HG02610 (cell line): ENCODE measurements at regions not wholly inside any gene's neighbourhood (a gene's known extent, or its start where the extent isn't known, plus 50 kb on each side); places are given as distances from the start of the nearest gene placed in this dataset.
A peak's percentile ranks its signal among the peaks of the same experiment; 100 is the strongest.
"Not testable (repeated sequence)": the region's sequence is repeated elsewhere in the genome, so short reads cannot be mapped to it uniquely, and the experiment has no call there.

Experiments
- ATAC-seq: cut with Tn5 transposase; IDR thresholded peaks from one replicate; pipeline ENCODE4 v1.9.1; 2021; ENCODE audit warnings: mild to moderate bottlenecking, moderate library complexity; ENCODE audit not compliant: unreplicated experiment

DNA sequence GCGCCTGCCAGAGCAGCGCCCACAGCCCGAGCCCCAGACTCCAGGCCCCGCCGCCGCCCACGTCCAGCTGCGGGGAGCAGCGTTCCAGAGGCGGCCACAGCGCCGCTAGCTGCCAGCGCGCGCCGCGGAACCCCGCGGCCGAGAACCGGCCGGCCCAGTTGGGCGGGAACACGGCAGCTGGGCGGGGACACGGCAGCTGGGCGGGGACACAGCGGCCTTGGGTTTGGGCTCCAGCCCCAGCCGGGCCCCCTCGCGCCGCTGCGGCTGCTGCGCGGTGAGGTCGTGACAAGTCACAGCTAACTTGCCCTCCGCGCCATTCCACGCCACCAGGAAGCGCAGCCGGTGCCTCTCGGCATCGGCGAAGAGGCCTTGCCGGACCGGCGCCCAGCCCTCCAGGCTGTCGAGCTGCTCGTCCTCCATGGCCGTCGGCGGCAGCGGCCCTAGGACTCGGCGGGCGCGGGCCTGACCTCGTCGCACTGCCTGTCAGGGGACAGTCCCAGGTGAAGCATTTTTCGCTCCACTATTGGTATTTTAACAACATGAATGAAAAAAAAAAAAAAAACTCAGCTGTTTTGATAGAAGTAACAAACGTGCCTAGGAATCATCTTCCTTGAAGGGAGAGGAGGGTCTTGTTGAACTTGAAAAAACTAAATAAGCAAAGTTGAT is 56.6 kb upstream of the GOLGA8N start:
- ATAC-seq = peak; percentile 90

GRCh38 chr15:32536057-32536493 is 57.2 kb upstream of the GOLGA8N start:
- peak; percentile 26 for ATAC-seq

- ATAC-seq = peak; percentile 53
Observed at GRCh38 chr15:32535150-32535898, 57.9 kb upstream of the GOLGA8N start.

GRCh38 chr15:32522900-32523299 is 67.5 kb upstream of the GOLGA8O start:
- ATAC-seq = not testable (repeated sequence)

GRCh38 chr15:32522421-32522820 is 67.0 kb upstream of the GOLGA8O start:
- not testable (repeated sequence) for ATAC-seq

GRCh38 chr15:32518976-32519375 is 63.5 kb upstream of the GOLGA8O start:
- ATAC-seq = not testable (repeated sequence)

GRCh38 chr15:32518013-32518412 is 62.6 kb upstream of the GOLGA8O start:
- not testable (repeated sequence) for ATAC-seq

DNA sequence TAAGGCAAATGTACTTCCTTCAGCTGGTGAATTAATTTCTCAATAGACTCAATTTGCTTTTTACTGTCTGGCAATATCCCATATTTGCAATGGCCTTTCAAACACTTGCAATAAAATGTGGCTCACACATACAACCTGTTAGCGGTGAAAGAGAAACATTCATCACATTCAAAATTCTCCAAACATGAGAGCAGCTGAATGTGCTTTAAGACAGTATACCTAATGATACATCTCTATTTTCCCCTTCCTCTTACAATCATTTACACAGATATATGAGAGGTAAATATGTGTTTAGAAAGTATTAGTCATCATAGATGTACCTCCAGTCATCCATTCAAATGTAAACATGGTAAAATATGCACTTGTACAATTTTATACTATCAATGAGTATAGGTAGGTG is 61.5 kb upstream of the GOLGA8O start:
- ATAC-seq = not testable (repeated sequence)

DNA sequence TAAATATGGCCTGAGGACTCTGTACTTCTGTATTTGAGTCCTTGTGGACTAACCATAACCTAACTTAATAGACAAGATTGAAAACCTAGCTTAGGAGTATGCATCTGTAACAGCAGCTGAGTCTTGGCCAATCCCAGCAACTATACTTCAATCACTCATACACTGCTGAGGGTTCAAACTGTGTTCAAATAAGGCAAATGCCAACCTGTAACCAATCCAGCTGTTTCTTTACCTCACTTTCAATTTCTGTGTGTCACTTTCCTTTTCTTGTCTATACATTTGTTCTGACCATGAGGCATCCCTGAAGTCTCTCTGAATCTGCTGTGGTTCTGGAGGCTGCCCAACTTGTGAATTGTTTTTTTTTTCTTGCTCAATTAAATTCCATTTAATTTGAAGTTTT is 57.9 kb upstream of the GOLGA8O start:
- ATAC-seq = not testable (repeated sequence)

- ATAC-seq = not testable (repeated sequence)
Observed at GRCh38 chr15:32510027-32510426, 54.6 kb upstream of the GOLGA8O start.

DNA sequence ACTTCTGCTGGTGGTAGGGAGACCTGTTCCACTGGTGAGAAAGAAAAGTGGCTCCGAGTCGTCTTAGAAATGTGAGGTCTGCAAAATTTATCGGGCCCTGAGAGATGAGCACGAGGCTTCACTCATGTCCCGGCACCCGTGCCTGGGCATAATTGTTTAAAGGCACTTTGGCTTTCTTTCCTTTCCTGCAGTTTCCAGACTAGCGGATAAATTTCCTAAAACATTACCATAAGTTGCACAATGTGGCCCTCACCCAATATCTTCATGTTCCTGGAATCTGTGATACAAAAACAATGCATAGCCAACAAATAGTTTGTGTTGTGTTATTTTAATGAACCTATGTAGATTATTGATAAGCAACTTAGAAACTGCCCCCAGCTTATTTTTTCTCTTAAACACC is 52.6 kb upstream of the GOLGA8O start:
- not testable (repeated sequence) for ATAC-seq

DNA sequence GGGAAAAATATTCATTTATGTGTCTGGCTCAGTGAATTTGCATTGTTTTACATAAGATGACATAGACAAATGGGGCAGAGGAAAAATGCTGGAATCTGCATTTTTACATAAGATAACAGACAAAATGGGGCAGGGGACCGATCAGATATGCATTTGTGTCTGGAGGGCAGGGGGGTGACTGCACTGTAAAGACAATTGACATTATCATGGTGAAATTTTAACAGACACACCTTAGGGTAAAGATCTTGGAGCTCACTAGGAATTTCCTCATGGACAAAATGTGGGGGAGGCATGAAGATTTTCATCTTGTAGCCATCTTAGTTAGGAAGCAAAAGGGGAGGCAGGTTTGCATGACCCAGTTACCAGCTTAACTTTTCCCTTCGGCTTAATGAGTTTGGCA is 51.4 kb upstream of the GOLGA8O start:
- not testable (repeated sequence) for ATAC-seq

- ATAC-seq = not testable (repeated sequence)
Observed at GRCh38 chr15:32505633-32506032, 50.2 kb upstream of the GOLGA8O start.
